ENCODE measurements at regions not wholly inside any gene's neighbourhood (a gene's known extent, or its start where the extent isn't known, plus 50 kb on each side); places are given as distances from the start of the nearest gene placed in this dataset.

DNA sequence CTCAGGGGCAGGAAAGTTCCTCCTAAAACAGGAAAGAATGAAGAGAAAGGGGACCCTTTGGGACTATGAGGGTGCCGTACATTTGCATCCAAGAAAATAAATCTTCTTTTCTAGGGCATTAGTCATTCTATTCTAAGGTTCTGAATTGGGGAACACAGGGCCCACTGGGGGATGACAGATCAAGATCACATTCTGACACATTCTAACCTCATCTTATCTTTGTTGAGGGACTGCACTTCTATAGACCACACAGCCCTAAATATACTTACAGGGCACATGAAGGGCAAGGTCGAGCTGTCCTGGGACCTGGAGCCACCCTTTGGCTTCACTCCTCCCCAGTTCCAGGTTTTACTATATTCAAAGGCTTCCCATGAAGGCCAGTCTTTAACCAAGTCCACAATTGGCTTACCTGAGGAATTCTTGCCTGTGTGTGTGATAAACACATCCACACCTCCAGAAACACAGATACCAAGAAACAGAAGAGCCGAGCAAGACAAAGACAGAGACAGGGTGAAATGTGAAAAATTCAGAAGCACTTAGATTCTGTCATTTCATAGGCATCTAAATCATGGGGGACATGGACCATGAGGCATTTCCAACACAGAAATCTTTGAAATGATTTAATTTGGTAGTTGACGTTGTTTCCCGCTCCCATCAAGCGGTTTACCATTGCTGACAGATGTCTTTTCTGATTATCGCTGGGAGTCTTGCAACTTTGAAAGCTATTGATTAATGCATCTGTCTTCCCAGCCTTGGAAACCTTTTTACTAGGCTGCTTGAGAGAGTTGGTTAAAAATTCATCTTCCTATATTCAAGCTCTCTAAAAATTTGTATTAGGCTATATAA lies 75.8 kb downstream of the CCDC71L start:
- TF ChIP-seq POLR2A (IDR thresholded peaks at IDR 0.05; ENCODE audit: low read length) (no peak), GATA1 (IDR thresholded peaks at IDR 0.05; ENCODE audit: low read depth, low read length) (no peak)

Data from erythroblast (primary cell).